ENCODE measurements at regions not wholly inside any gene's neighbourhood (a gene's known extent, or its start where the extent isn't known, plus 50 kb on each side); places are given as distances from the start of the nearest gene placed in this dataset.
"Not testable (repeated sequence)": the region's sequence is repeated elsewhere in the genome, so short reads cannot be mapped to it uniquely, and the experiment has no call there.

DNA sequence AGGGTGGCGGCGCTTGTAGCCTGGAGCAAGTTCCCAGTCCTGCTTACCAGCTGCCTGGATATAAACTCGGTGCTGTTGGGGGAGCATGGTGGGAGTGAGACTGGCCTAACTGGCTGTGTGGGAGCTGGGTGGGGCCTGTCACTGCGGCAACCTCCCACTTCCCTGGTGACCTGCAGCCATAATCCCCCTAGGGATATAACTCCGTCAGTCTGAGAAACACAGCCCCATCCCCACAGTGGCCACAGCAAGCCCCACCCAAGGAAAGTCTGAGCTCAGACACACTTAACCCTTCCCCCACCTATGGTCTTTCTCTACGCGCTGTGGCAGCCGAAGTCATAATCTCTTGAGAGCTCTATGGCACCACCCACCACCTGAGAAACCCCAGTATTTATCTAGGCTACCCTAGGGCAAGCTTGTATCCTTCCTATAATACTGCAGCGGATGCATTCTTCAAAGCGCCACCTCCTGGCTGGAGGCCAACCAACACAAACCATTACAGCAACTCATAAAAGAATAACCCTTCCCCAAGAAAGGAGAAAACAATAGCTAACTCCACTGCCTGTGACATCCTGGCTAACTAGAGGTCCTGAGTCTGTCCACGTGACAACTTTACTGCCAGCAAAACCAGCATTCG is 57.4 kb downstream of the ZNF648 start:
- DNase-seq: no peak

- DNase-seq: no peak
Measured at GRCh38 chr1:182003025-182003725, 58.3 kb downstream of the ZNF648 start.

- DNase-seq: no peak
Measured at GRCh38 chr1:182002570-182002969, 58.9 kb downstream of the ZNF648 start.

GRCh38 chr1:181998858-181999257 is 62.7 kb downstream of the ZNF648 start:
- no peak for DNase-seq

DNA sequence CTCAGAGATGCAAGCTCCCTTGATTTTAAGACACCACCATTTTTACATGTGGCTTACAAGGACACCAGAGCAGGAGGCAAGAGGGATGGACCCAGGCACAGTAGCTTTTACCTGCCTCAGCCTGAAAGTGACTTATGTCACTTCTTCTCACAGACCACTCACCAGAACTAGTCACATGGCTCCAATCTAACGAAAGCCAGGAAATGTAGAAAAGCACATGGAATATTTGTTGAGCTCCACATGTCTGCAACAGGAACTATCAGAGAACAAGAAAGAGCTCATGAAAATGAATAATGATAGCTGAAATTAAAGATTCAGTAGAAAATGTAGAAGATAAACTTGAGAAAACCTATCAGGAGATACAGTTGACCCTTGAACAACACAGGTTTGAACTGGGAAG is 69.4 kb downstream of the ZNF648 start:
- DNase-seq: no peak

- DNase-seq: no peak
Measured at GRCh38 chr1:181990728-181991127, 70.8 kb downstream of the ZNF648 start.

DNA sequence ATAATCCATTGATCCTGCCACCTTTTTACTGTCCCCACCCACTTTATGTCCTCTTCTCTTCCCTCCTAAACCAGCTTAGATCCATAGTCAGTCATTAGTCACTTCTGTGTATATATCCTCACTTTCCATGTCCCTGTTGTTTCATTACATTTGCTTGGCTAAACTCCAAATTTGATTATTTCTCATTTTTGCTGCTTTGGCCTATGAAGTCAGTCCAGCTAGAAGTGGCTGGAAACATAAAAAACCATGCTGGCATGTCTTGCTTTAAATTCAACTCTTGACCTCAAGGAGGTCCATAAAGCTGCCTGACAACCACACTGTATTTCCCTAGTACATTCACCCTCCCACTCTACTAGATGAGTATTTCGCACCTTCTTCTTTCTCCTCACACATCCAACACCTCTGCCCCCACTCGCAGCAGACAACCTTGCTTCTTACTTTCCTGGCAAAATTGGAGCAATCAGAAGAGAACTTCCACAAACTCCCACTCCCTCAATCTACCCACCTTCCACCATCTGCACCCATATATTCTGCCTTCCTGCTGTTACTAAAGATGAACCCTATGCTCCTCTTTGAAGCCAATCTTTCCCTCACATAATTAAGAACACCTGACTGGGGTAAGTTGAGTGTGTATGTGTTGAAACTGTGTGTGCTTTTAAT is 72.1 kb downstream of the ZNF648 start:
- DNase-seq: no peak

- DNase-seq: no peak
Measured at GRCh38 chr1:181987996-181988395, 73.5 kb downstream of the ZNF648 start.

DNA sequence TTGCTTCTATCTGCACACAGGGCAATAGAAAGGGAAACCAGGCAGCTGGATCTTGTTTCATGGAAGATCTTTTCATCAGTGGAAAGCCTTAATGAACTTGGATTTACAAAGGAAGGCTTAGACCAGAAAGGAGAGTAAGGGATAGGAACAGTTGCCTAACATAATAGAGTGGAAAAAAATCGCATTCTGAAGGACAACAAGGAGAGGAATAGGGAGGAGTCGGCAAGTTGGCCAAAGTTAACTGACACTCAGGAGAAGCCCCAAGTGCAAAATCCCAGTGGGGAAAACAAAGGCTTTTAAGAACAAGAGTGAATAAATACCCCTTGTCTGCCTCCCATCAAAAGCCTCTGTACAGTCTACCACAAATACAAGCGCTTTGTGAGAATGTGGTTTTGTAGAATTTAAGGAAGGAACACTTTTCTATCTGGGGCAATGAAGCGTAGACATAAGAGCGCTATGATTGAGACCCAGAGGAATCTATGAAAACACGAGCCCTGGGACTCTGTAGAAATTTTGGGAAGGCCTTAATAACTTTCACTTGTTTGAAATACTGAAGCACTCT is 74.1 kb downstream of the ZNF648 start:
- no peak for DNase-seq

DNA sequence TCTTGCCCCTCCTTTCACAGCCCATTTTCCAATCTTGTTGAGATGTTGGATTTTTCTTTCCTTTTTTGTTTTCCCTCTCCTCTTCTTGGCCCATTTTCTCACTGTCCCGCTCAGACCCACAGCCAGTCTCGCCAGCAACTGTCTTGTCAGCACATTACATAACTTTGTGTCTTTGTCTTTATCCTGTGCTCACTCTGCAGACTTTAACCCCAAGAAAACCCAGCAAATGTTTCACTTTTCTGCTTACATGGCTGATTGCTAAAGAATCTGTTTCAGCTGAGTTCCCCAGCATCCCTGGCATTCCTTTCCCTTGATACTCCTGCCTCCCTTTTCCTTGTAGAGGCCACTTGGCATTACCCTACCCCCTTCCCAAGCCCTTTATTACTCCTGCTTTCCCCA is 74.6 kb downstream of the ZNF648 start:
- no peak for DNase-seq

DNA sequence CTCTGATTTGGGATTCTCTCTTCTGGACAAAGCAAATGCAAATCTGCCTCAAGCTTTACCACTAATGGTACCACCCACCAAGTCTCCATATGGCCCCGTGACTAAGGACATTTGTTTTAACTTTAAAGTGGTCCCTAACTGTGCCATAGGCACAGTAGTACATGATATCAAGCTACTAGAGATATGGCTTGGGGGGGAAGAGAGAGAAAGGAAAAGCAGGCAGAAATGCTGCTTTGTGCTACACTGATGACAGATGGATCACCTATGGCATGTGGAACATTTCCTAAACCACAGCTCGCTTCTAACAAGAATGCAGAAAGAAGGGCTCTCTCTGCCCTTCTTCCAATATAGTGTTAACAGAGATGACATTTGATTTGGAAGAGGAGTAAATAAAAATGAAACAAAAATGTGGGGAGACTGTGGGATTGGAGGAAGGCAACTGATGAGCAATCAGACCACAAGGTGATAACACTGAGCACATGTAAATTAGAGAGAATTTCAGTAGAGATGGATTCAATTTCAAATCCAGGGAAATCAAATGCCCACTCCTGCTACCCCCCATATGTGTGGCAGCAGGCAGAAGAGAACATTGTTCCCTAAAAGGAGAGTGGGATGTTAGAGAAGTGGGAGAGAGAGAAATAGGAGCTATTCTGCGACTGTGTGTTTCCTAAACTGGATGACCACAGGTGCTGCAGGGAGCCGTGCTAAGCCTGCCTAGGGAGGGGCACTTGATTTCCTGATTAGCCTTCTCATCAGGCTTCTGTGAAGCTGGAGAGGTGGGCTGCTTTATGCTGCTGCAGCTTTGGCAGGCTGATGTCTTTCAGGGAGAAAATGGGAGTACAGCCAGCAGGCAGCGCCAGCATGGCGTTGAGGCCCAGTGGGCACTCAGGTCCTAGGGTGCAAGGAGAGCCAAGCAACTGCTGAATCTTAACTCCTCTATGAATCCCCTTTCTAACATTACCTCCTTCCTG is 75.3 kb downstream of the ZNF648 start:
- no peak for DNase-seq

DNA sequence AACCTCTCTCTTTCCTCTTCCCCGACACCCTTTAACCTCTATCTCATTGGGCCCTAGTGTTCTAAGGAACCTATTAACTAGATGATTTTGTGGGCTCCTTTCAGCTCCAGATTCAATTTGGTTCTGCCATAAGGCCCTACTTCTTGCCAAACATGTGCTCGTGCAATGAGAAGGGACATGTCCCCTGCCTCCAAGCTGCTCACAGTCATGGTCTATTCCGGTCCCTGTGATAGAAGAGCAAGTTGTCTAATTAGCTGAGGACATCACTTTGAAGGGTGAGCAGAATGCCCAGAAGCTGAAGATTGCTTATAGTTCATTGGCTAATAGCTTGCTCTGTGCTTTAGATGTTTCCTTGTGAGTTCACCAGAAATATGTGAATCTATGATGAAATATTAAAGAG is 76.2 kb downstream of the ZNF648 start:
- DNase-seq: no peak

DNA sequence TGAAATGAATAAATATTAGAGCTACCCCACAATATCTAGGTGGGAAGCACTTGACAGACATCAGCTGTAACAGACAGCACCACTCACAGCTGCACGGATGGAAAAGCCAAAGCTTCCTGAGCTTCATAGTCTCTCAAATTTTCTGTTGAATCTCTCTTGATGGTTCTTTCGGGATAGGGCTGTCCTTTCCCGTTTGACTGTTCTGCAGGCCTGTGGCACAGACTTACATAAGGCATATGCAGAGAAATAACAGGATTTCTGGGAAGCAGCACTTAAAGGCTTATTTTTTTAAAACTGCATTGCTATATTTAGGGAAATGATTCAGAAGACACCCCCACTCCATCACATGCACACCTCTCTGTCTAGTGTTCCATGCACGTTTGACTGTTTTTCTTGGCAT is 77.5 kb downstream of the ZNF648 start:
- no peak for DNase-seq

GRCh38 chr1:181981821-181982220 is 79.7 kb downstream of the ZNF648 start:
- DNase-seq: no peak

DNA sequence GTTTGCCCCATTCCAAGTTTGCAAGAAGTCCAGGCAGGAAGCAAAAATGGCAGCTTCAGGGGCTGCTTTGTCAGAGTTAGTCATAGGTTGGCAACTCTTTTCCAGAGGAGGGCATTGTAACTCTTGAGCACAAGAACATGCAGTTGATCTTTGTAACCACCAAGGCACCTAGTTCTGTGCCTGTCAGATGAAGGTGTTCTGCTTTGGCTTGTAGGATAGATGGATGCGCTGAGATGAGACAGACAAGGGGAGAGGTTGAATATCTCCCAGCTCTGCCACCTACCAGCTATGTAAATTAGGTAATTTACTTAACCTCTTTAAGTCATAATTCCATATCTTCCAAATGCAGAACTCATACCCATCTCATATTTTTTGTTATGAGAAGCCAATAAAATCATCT is 89.3 kb downstream of the ZNF648 start:
- DNase-seq: no peak

DNA sequence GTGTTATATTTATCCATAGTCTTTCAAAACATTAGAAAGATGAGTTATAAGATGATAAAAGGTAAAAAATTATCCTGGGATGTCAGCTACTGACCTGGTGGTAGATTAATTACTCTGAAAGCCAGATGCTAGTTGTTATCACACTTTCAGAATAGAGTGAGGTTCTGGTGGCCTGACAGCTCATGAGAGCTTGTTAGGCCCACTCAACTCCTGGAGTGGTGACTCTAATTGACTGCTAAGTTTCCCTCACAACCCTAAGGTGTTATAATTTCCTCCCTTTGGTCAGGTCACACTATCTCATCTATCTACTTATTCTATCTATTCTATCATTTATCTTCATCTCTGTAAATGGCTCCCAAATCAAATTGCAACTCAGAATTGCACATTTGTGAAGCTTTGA is 90.1 kb downstream of the ZNF648 start:
- DNase-seq: no peak

DNA sequence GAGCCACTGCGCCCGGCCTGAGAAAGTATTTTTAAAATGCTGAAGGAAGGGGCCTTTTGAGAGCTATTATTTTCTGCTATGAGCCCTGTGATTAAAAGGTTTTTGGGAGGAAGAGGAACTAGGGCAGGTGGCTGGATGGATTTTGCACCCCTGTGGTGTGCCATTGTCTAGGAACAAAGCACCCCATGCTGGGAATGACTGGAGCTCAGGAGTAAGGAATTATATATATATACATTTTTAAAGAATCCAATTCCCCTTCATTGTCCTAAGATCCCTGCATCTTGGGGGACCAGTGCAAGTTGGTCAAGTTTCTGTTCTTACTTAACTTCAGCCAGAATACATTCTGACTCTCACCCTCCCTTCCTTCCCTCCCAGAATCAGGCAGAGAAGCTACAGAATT is 91.6 kb downstream of the ZNF648 start:
- no peak for DNase-seq

DNA sequence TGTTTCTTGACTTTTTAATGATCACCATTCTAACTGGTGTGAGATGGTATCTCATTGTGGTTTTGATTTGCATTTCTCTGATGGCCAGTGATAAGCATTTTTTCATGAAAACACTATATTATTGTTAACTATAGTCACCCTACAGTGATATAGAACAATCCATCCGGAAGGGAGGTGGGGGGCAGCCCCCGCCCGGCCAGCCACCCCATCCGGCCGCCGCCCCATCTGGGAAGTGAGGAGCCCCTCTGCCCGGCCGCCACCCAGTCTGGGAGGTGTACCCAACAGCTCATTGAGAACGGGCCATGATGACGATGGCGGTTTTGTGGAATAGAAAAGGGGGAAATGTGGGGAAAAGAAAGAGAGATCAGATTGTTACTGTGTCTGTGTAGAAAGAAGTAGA is 106.8 kb downstream of the ZNF648 start:
- not testable (repeated sequence) for DNase-seq

GRCh38 chr1:181954178-181954577 is 107.3 kb downstream of the ZNF648 start:
- not testable (repeated sequence) for DNase-seq

DNA sequence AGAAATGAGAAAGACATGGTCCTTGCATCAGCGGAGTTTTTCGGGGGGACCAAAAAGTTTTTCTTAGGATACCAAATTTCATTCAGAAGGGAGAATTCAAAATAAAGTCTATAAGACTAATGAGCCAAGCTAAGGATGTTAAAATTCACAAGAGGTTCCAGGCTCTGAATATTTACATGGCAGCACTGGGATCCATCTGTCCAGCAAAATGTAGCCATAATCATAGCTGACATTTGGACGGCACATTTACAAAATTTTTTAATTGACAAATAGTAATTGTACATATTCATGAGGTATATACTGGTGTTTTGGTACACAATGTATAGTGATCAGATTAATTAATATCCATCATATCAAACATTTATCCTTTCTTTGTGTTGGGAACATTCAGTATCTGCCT is 107.9 kb downstream of the ZNF648 start:
- no peak for DNase-seq

- DNase-seq: no peak
Measured at GRCh38 chr1:181951213-181951612, 110.3 kb downstream of the ZNF648 start.

DNA sequence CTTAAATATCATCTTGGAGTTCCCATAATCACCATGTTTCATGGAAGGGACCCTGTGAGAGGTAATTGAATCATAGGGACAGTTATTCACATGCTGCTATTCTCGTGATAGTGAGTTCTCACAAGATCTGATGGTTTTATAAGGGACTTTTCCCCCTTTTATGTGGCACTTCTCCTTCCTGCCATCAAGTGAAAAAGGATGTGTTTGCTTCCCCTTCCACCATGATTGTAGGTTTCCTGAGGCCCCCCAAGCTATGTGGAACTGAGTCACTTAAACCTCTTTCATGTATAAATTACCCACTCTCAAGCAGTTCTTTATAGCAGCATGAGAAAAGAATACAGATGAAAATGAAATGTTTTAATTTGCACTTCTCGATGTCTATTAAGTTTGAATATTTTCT is 112.0 kb downstream of the ZNF648 start:
- no peak for DNase-seq

DNA sequence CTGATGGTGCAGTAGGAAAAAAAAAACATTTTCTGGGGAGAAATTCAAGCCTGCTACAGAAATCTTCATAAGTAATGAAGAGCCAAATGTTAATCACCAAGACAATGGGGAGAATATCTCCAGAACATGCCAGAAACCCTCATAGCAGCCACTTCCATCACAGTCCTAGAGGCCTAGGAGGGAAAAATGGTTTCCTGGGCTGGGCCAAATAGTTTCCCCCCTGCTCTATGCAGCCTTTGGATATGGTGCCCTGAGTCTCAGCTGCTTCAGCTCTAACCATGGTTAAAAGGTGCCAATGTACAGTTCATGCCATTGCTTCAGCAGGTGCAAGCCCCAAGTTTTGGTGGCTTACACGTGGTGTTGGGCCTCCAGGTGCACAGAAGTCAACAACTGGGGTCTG is 113.1 kb downstream of the ZNF648 start:
- DNase-seq: no peak
